Loucy (cell line): ENCODE measurements at regions not wholly inside any gene's neighbourhood (a gene's known extent, or its start where the extent isn't known, plus 50 kb on each side); places are given as distances from the start of the nearest gene placed in this dataset.
"Not testable (repeated sequence)": the region's sequence is repeated elsewhere in the genome, so short reads cannot be mapped to it uniquely, and the experiment has no call there.

Source experiments
- EZH2phosphoT487 ChIP-seq: fragments of 200-600 bp; IDR thresholded peaks from 2 replicates; pipeline ENCODE4 v1.6.1; 2018; ENCODE audit warnings: antibody characterized with exemption, mild to moderate bottlenecking, moderate library complexity, borderline replicate concordance
- TF ChIP-seq, protein P1 (sequence below): fragments of 200-600 bp; sonication (generic); conservative IDR thresholded peaks from 2 replicates; pipeline ENCODE4 v1.5.1; 2014; ENCODE audit warnings: mild to moderate bottlenecking, antibody characterized with exemption, low read length

GRCh38 chr1:206397501-206397900 is 72.8 kb upstream of the IKBKE start:
- TF ChIP-seq, protein P1, sequence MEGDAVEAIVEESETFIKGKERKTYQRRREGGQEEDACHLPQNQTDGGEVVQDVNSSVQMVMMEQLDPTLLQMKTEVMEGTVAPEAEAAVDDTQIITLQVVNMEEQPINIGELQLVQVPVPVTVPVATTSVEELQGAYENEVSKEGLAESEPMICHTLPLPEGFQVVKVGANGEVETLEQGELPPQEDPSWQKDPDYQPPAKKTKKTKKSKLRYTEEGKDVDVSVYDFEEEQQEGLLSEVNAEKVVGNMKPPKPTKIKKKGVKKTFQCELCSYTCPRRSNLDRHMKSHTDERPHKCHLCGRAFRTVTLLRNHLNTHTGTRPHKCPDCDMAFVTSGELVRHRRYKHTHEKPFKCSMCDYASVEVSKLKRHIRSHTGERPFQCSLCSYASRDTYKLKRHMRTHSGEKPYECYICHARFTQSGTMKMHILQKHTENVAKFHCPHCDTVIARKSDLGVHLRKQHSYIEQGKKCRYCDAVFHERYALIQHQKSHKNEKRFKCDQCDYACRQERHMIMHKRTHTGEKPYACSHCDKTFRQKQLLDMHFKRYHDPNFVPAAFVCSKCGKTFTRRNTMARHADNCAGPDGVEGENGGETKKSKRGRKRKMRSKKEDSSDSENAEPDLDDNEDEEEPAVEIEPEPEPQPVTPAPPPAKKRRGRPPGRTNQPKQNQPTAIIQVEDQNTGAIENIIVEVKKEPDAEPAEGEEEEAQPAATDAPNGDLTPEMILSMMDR = not testable (repeated sequence)
- TF ChIP-seq EZH2phosphoT487 = not testable (repeated sequence)
